ENCODE measurements at regions not wholly inside any gene's neighbourhood (a gene's known extent, or its start where the extent isn't known, plus 50 kb on each side); places are given as distances from the start of the nearest gene placed in this dataset.

DNA sequence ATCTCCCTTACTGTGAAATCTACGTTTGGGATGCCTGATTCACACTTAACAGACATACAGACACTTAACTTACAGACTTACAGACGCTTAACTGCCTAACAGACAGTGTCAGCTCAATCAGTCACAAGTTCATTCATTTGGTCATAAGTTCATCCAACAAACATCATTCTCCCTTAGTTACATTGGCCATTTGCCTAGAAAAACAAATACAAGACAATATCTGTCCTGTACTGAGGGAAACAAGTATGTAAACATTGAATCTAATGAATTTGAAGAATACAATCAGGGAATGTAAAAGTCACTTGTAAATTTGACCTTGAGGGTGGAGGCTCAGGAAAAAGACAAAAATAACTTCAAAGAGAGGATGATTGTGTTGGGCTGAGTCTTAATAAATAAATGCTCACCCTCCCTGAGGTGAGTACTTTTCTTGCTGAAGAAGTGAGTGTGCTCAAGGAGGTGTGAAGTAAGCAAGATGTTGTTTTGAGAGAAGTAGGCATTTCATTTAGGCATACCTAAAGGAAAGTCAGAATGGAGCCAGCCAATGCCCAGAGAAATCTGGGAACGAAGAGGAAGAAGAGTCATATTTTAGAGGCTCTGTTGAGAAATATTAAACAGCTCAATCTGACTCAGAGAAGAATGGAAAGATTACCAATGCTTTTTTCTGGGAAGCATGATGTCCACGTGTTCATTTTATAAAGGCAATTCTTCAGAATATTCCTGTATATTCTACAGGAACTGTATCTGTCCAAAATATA lies 958.4 kb upstream of the SLC10A2 start:
- TF ChIP-seq, protein P1, sequence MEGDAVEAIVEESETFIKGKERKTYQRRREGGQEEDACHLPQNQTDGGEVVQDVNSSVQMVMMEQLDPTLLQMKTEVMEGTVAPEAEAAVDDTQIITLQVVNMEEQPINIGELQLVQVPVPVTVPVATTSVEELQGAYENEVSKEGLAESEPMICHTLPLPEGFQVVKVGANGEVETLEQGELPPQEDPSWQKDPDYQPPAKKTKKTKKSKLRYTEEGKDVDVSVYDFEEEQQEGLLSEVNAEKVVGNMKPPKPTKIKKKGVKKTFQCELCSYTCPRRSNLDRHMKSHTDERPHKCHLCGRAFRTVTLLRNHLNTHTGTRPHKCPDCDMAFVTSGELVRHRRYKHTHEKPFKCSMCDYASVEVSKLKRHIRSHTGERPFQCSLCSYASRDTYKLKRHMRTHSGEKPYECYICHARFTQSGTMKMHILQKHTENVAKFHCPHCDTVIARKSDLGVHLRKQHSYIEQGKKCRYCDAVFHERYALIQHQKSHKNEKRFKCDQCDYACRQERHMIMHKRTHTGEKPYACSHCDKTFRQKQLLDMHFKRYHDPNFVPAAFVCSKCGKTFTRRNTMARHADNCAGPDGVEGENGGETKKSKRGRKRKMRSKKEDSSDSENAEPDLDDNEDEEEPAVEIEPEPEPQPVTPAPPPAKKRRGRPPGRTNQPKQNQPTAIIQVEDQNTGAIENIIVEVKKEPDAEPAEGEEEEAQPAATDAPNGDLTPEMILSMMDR (IDR thresholded peaks at IDR 0.05; ENCODE audit: low read depth, low read length) = no peak
- no peak overlapping the region for H3K4me3 ChIP-seq (replicated peaks in 1 of 2; ENCODE audit: low read depth in 2 of 2, low read length in 2 of 2)
- DNase-seq (ENCODE audit: low read depth in 2 of 2) = peak; percentile 71

DNA sequence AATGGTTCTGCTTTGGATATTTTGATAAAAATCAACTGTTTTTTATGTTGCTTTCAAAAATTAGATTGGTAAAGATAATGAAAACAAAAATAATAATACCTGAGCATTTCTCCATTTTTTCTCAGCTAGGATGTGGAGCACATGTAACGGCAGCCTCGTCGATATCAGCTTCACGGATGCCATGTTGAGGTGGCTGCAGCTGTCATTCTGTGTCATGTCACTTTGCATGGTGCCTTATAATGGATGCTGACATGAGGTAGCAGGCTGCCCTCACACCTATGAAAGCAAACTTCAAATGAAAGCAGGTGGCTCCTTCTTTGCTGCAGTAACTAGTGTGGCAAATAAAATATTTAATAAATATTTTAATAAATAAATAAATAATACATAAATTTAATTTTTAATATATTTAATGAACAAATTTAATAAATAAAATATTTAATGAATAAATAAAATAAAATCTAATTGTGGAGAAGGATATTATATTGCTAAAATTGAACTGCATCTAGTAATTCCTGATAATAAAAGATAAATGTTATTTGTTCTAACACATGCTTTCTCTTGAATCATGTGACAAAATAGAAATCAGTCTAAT lies 955.7 kb upstream of the SLC10A2 start:
- DNase-seq (ENCODE audit: low read depth in 2 of 2) = no peak
- no peak overlapping the region for H3K4me3 ChIP-seq (replicated peaks in 1 of 2; ENCODE audit: low read depth in 2 of 2, low read length in 2 of 2)
- TF ChIP-seq, protein P1 (IDR thresholded peaks at IDR 0.05; ENCODE audit: low read depth, low read length) = no peak

DNA sequence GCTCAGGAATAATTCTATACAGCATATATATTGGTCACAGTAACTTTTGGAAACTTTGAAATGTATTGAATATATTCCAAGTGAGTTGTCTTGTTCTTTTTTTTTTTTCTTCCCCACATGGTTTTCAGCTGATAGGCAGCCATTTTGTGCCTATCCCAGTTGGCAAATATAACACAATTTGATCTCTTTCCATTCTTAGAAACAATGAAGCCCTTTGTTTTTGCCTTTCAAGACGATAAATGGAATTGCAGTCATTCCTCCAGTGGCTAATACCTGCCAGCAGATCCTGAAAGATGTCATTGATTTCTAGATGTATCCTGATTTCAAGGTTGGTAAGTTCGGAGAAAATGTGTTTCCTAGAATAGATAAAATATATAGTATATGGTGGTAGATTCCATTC lies 951.1 kb upstream of the SLC10A2 start:
- TF ChIP-seq, protein P1 (IDR thresholded peaks at IDR 0.05; ENCODE audit: low read depth, low read length) = no peak
- DNase-seq (ENCODE audit: low read depth in 2 of 2) = no peak

DNA sequence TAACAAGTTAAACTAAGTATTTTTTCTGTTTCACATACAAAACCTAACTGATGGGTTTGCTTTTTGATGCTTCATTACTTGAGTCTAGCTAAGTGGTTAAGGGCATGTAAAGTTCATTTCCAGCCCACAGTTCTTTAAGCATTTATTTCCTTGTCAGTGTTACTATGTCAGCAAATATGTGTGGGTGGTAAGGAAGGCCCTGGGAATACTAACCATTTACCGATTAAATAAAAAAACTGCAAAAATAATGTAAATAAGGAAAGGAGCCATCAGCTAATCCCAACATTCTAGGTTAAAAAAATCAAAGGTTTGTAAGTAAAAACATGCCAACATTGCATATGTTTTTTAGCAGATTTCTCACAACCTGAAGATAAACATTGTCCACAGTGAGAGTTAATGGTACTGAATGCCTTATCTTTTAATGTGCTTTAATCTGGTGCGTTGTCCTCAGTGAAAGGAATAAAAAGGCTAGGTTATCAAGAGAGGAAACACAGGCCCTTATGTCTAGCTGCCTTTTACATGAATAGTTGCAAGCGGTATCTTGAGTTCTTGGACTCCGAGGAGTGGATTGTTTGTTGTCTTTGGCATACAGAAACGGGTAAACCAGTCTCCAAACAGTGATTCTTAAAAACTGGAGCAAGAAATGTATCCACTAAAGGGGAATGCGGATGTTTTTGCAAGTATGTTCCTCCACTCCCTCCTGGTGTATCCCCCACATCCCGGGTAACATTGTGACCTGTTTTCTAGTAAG lies 949.6 kb upstream of the SLC10A2 start:
- no peak overlapping the region for H3K4me3 ChIP-seq (replicated peaks in 1 of 2; ENCODE audit: low read depth in 2 of 2, low read length in 2 of 2)
- peak; percentile 73 to 91 for DNase-seq (ENCODE audit: low read depth in 2 of 2)
- TF ChIP-seq, protein P1 (IDR thresholded peaks at IDR 0.05; ENCODE audit: low read depth, low read length) = no peak

More for the DNA sequence above, 951.1 kb upstream of the SLC10A2 start:
- H3K4me3 ChIP-seq (replicated peaks in 1 of 2; ENCODE audit: low read depth in 2 of 2, low read length in 2 of 2) = no peak overlapping the region

GRCh38 chr13:104014803-104015645 lies 948.8 kb upstream of the SLC10A2 start:
- DNase-seq (ENCODE audit: low read depth in 2 of 2) = peak; percentile 53 to 84
- TF ChIP-seq, protein P1 (IDR thresholded peaks at IDR 0.05; ENCODE audit: low read depth, low read length) = no peak
- H3K4me3 ChIP-seq (replicated peaks in 1 of 2; ENCODE audit: low read depth in 2 of 2, low read length in 2 of 2) = no peak overlapping the region

- TF ChIP-seq, protein P1 (IDR thresholded peaks at IDR 0.05; ENCODE audit: low read depth, low read length) = no peak
- H3K4me3 ChIP-seq (replicated peaks in 1 of 2; ENCODE audit: low read depth in 2 of 2, low read length in 2 of 2) = no peak overlapping the region
- peak in 1 of 2 donors; percentile 7 for DNase-seq (ENCODE audit: low read depth in 2 of 2)
Observed at GRCh38 chr13:104011505-104012241, 945.5 kb upstream of the SLC10A2 start.
